Epidermal melanocyte (primary cell): ENCODE measurements at regions not wholly inside any gene's neighbourhood (a gene's known extent, or its start where the extent isn't known, plus 50 kb on each side); places are given as distances from the start of the nearest gene placed in this dataset.

ENCODE experiments used
- DNase-seq: peaks from one replicate; pipeline ENCODE4 v3.0.0; 2011; ENCODE audit warnings: low spot score; ENCODE audit not compliant: insufficient read length

GRCh38 chr5:89236900-89237299, 353.9 kb upstream of the MEF2C start:
- DNase-seq, result no peak

GRCh38 chr5:89233462-89233861, 350.5 kb upstream of the MEF2C start:
- DNase-seq, result no peak

- DNase-seq, result no peak
These were observed 349.2 kb upstream of the MEF2C start for GRCh38 chr5:89232139-89232603.

- no peak for DNase-seq
These were observed 347.2 kb upstream of the MEF2C start for GRCh38 chr5:89230178-89230577.

GRCh38 chr5:89229331-89230070, 346.5 kb upstream of the MEF2C start:
- DNase-seq, result no peak

GRCh38 chr5:89228355-89228754, 345.4 kb upstream of the MEF2C start:
- DNase-seq, result no peak

GRCh38 chr5:89218364-89218763, 335.4 kb upstream of the MEF2C start:
- no peak for DNase-seq

- no peak for DNase-seq
These were observed 333.6 kb upstream of the MEF2C start for GRCh38 chr5:89216606-89217005.

GRCh38 chr5:89213573-89213972, 330.6 kb upstream of the MEF2C start:
- DNase-seq, result peak; percentile 87

- DNase-seq, result peak; percentile 28
These were observed 328.9 kb upstream of the MEF2C start for GRCh38 chr5:89211836-89212235.

- no peak for DNase-seq
These were observed 325.8 kb upstream of the MEF2C start for GRCh38 chr5:89208811-89209210.

- DNase-seq, result no peak
These were observed 325.4 kb upstream of the MEF2C start for GRCh38 chr5:89208392-89208791.

- peak; percentile 41 for DNase-seq
These were observed 321.8 kb upstream of the MEF2C start for GRCh38 chr5:89204756-89205155.

GRCh38 chr5:89203611-89204010, 320.6 kb upstream of the MEF2C start:
- DNase-seq, result no peak

- DNase-seq, result no peak
These were observed 317.9 kb upstream of the MEF2C start for GRCh38 chr5:89200899-89201298.

- DNase-seq, result no peak
These were observed 316.3 kb upstream of the MEF2C start for GRCh38 chr5:89199306-89199705.

GRCh38 chr5:89191374-89191773, 308.4 kb upstream of the MEF2C start:
- no peak for DNase-seq

- DNase-seq, result no peak
These were observed 307.7 kb upstream of the MEF2C start for GRCh38 chr5:89190515-89191265.

- DNase-seq, result no peak
These were observed 305.0 kb upstream of the MEF2C start for GRCh38 chr5:89187883-89188465.

- DNase-seq, result no peak
These were observed 304.3 kb upstream of the MEF2C start for GRCh38 chr5:89187268-89187667.

- no peak for DNase-seq
These were observed 298.6 kb upstream of the MEF2C start for GRCh38 chr5:89181546-89181945.

GRCh38 chr5:89179731-89180130, 296.7 kb upstream of the MEF2C start:
- no peak for DNase-seq
